GM12878 (cell line): ENCODE measurements at regions not wholly inside any gene's neighbourhood (a gene's known extent, or its start where the extent isn't known, plus 50 kb on each side); places are given as distances from the start of the nearest gene placed in this dataset.

Experiments
- ATAC-seq: fragments of 200-7000 bp; cut with Tn5 transposase; 3 replicates; pipeline ENCODE4 v1.9.1; 2020; ENCODE audit warnings: mild to moderate bottlenecking, moderate library complexity
- BruUV-seq: library from RNA; stranded (reverse); fragments of 400-500 nt; replicated peaks from 2 replicates; lab custom pipeline; 2021; lab: Mats Ljungman, UMichigan
- CTCF ChIA-PET: fragments of 300-600 bp; sonication (Branson Sonifier 250); formaldehyde crosslinking; extraction: SDS; loops from one replicate; lab custom pipeline; 2021; ENCODE audit warnings: inconsistent platforms; lab: Yijun Ruan, JAX
- POLR2A ChIA-PET: fragments of 350-600 bp; formaldehyde crosslinking; extraction: SDS; loops from one replicate; lab custom pipeline; 2021; ENCODE audit warnings: inconsistent platforms; lab: Charles Lee
- RAD21 ChIA-PET: fragments of 300-600 bp; sonication (Branson Sonifier 250); formaldehyde crosslinking; loops from one replicate; lab custom pipeline; 2023; ENCODE audit warnings: antibody characterized with exemption; ENCODE audit not compliant: unreplicated experiment; lab: Charles Lee
- SMC1A ChIA-PET: fragments of 300-600 bp; sonication (Branson Sonifier 250); formaldehyde crosslinking; loops from one replicate; lab custom pipeline; 2023; ENCODE audit not compliant: unreplicated experiment, uncharacterized antibody; lab: Charles Lee
- DNase-seq: peaks from one replicate; pipeline ENCODE4 v3.0.0-alpha.2; 2011; ENCODE audit warnings: low read depth, low spot score
- FAIRE-seq: peaks from 3 replicates; lab custom pipeline; 2011; peaks lifted over from hg19 to GRCh38; lab: Jason Lieb, UNC
- H2AFZ ChIP-seq: 2 replicates; pipeline ENCODE4 v1.6.0; 2011; ENCODE audit warnings: low read depth, low read length, control low read depth; ENCODE audit not compliant: control insufficient read depth
- H3K27ac ChIP-seq: 2 replicates; pipeline ENCODE4 v1.5.1; 2011; ENCODE audit warnings: control low read depth; ENCODE audit not compliant: control insufficient read depth, insufficient read depth
- H3K27me3 ChIP-seq, 2 experiments: replicated peaks in 1 of 2; 2 replicates each; pipeline versions ENCODE4 v1.6.0 to v1.6.1; 2011; ENCODE audit warnings: low read length in 1 of 2; ENCODE audit not compliant: control insufficient read depth in 2 of 2, insufficient read depth in 2 of 2
- H3K36me3 ChIP-seq, 2 experiments: 2 replicates each; pipeline ENCODE4 v1.5.1; 2011; ENCODE audit warnings: low read length in 1 of 2; ENCODE audit not compliant: control insufficient read depth in 2 of 2, insufficient read depth in 2 of 2
- H3K4me1 ChIP-seq: 2 replicates; pipeline ENCODE4 v1.6.1; 2011; ENCODE audit warnings: mild to moderate bottlenecking, low read length, moderate library complexity, mixed read lengths; ENCODE audit not compliant: control insufficient read depth, insufficient read depth
- H3K4me2 ChIP-seq: 2 replicates; pipeline ENCODE4 v1.6.0; 2011; ENCODE audit warnings: control low read depth; ENCODE audit not compliant: control insufficient read depth, insufficient read depth
- H3K4me3 ChIP-seq: fragments of 200-600 bp; sonication (generic); 2 replicates; pipeline ENCODE4 v1.5.1; 2016
- H3K79me2 ChIP-seq: 2 replicates; pipeline ENCODE4 v1.6.0; 2011; ENCODE audit warnings: low read length; ENCODE audit not compliant: control insufficient read depth, insufficient read depth
- H3K9ac ChIP-seq: 2 replicates; pipeline ENCODE4 v1.8.0; 2011; ENCODE audit warnings: low read length, control low read depth, mixed read lengths; ENCODE audit not compliant: control insufficient read depth, insufficient read depth
- H3K9me3 ChIP-seq: replicated peaks from 3 replicates; pipeline ENCODE4 v1.5.1; 2011; ENCODE audit warnings: mild to moderate bottlenecking, low read length; ENCODE audit not compliant: control insufficient read depth, insufficient read depth
- H4K20me1 ChIP-seq: 2 replicates; pipeline ENCODE4 v1.6.0; 2011; ENCODE audit not compliant: control insufficient read depth, insufficient read depth
- ATF7 ChIP-seq: fragments of 450-650 bp; IDR thresholded peaks from 2 replicates; pipeline ENCODE4 v1.6.1; 2016; ENCODE audit warnings: low read depth, mild to moderate bottlenecking
- CHD1 ChIP-seq: IDR thresholded peaks from 2 replicates; pipeline ENCODE4 v1.6.1; 2012; ENCODE audit warnings: low read depth, low read length, improper control_type of control experiment
- CUX1 ChIP-seq: IDR thresholded peaks from 2 replicates; pipeline ENCODE4 v1.6.1; 2012; ENCODE audit warnings: improper control_type of control experiment, low read depth, low read length; ENCODE audit not compliant: insufficient replicate concordance
- EP300 ChIP-seq, 2 experiments: fragments of 150-350 bp in 1 of 2; IDR thresholded peaks; 2 replicates each; pipeline ENCODE4 v1.6.1; 2011 to 2012; ENCODE audit warnings: low read depth in 2 of 2, low read length in 2 of 2, borderline replicate concordance in 1 of 2, improper control_type of control experiment in 1 of 2, inconsistent platforms in 1 of 2; ENCODE audit not compliant: control insufficient read depth in 1 of 2
- ETV6 ChIP-seq, 2 experiments: fragments of 450-650 bp in 1 of 2; IDR thresholded peaks in 1 of 2; conservative IDR thresholded peaks in 1 of 2; 2 replicates each; pipeline ENCODE4 v1.6.1; 2014; ENCODE audit warnings: antibody characterized with exemption in 1 of 2, borderline replicate concordance in 1 of 2, low read depth in 1 of 2, mild to moderate bottlenecking in 1 of 2, moderate library complexity in 1 of 2
- IKZF1 ChIP-seq: fragments of 450-650 bp; conservative IDR thresholded peaks from 2 replicates; pipeline ENCODE4 v1.6.1; 2017; ENCODE audit warnings: antibody characterized with exemption, mild to moderate bottlenecking
- IKZF2 ChIP-seq, 2 experiments: fragments of 450-650 bp; IDR thresholded peaks; 2 replicates each; pipeline ENCODE4 v1.6.1; 2017; ENCODE audit warnings: mild to moderate bottlenecking in 2 of 2, moderate library complexity in 2 of 2
- RAD21 ChIP-seq: IDR thresholded peaks from 2 replicates; pipeline ENCODE4 v1.6.1; 2011; ENCODE audit warnings: mild to moderate bottlenecking, low read depth, low read length, moderate library complexity; ENCODE audit not compliant: insufficient read depth
- RAD51 ChIP-seq: fragments of 450-650 bp; IDR thresholded peaks from 2 replicates; pipeline ENCODE4 v1.6.1; 2016; ENCODE audit warnings: moderate library complexity, mild to moderate bottlenecking, inconsistent platforms
- RELB ChIP-seq: fragments of 450-650 bp; IDR thresholded peaks from 2 replicates; pipeline ENCODE4 v1.6.1; 2017; ENCODE audit warnings: low read depth, mild to moderate bottlenecking, moderate library complexity
- SMAD1 ChIP-seq: fragments of 450-650 bp; IDR thresholded peaks from 2 replicates; pipeline ENCODE4 v1.6.1; 2018; ENCODE audit warnings: mild to moderate bottlenecking, low read depth; ENCODE audit not compliant: partially characterized antibody
- TCF3 ChIP-seq: IDR thresholded peaks from 2 replicates; pipeline ENCODE4 v1.6.1; 2012; ENCODE audit warnings: low read depth, mild to moderate bottlenecking, low read length, borderline replicate concordance; ENCODE audit not compliant: insufficient read depth
- WGBS: methylation state at CpG from one replicate; pipeline ENCODE4 v1.1.6; 2016; ENCODE audit warnings: low lambda C conversion rate; ENCODE audit not compliant: insufficient replicate concordance, insufficient coverage; ENCODE audit errors: missing lambda C conversion rate; 5-methylcytosine and 5-hydroxymethylcytosine counted together
- in situ Hi-C: fragments of 300-500 bp; cut with MboI; formaldehyde crosslinking; loops from 9 replicates; pipeline ENCODE4 v1.14.3; 2018; ENCODE audit warnings: mixed read lengths
- intact Hi-C: fragments of 100-400 bp; cut with micrococcal nuclease; formaldehyde crosslinking; loops from one replicate; pipeline ENCODE4 v1.14.2; 2022; ENCODE audit not compliant: unreplicated experiment

GRCh38 chr5:99025298-99026045 lies 96.7 kb upstream of the CHD1 start:
- SMC1A ChIA-PET = interaction anchor here (0.8 to 5.5 kb wide), 10 partner anchors 20 to 121 kb away, joined by 3 to 41 read pairs (median 5); partner anchors contain the start of gene CHD1
- Histone ChIP-seq H3K9me3 (no peaks in the 10 kb centered on the region), H2AFZ (no peak overlapping the region), H3K4me2 (no peak overlapping the region; the same call in 1 of the 2 replicates), H3K9ac (no peak overlapping the region), H3K36me3 (no peaks in the 10 kb centered on the region), H3K4me1 (peaks cover 41% of the 10 kb centered on the region), H3K4me3 (no peak overlapping the region), H4K20me1 (no peaks in the 10 kb centered on the region), H3K27me3 (no peaks in the 10 kb centered on the region), H3K79me2 (no peaks in the 10 kb centered on the region), H3K27ac (peak overlapping the region; percentile 95)
- RAD21 ChIA-PET = interaction anchor here (0.6 to 2.0 kb wide), 4 partner anchors 36 to 350 kb away, joined by 3 to 5 read pairs (median 4); no protein-coding TSS in a partner anchor
- TF ChIP-seq TCF3 (no peak), IKZF1 (peak; percentile 63), EP300 (IDR thresholded peaks at IDR 0.05; ENCODE audit: borderline replicate concordance in 1 of 2, control insufficient read depth in 1 of 2, low read depth in 2 of 2, low read length in 2 of 2) (peak in 1 of 2 experiments; percentile 42; a peak in 2 of 4 replicates), ATF7 (no peak), RAD21 (no peak), RAD51 (no peak), ETV6 (conservative IDR thresholded peaks at IDR 0.05 in 1 of 2, IDR thresholded peaks at IDR 0.05 in 1 of 2; ENCODE audit: borderline replicate concordance in 1 of 2, low read depth in 1 of 2) (no peak), RELB (0 out of 2 replicates have a peak, but pooled peaks have one; percentile 11), IKZF2 (IDR thresholded peaks at IDR 0.05) (peak in 1 of 2 experiments; percentile 37; a peak in 1 of 4 replicates), SMAD1 (no peak), CHD1 (no peak), CUX1 (no peak)
- POLR2A ChIA-PET = interaction anchor here (1.0 to 3.3 kb wide), 4 partner anchors 79 to 114 kb away, joined by 3 to 23 read pairs (median 4); partner anchors contain the start of gene CHD1
- DNase-seq (no peak), ATAC-seq (no peak), FAIRE-seq (no peak)
- intact Hi-C loops = loop anchor here (2.0 kb wide), 1 partner anchor 21 kb away; no protein-coding TSS in a partner anchor
- in situ Hi-C loops = loop anchor here (5.0 to 25.0 kb wide), 2 partner anchors 98 to 1838 kb away; partner anchors contain the start of genes CHD1 and RIOK2
- no TSS peak for BruUV-seq
- CTCF ChIA-PET = interaction anchor here (0.8 to 3.8 kb wide), 10 partner anchors 29 to 257 kb away, joined by 3 to 20 read pairs (median 4); no protein-coding TSS in a partner anchor
- WGBS = 48% methylated on average over 5 of the region's 5 CpGs
